ENCODE measurements at regions not wholly inside any gene's neighbourhood (a gene's known extent, or its start where the extent isn't known, plus 50 kb on each side); places are given as distances from the start of the nearest gene placed in this dataset.
A peak's percentile ranks its signal among the peaks of the same experiment; 100 is the strongest.

DNA sequence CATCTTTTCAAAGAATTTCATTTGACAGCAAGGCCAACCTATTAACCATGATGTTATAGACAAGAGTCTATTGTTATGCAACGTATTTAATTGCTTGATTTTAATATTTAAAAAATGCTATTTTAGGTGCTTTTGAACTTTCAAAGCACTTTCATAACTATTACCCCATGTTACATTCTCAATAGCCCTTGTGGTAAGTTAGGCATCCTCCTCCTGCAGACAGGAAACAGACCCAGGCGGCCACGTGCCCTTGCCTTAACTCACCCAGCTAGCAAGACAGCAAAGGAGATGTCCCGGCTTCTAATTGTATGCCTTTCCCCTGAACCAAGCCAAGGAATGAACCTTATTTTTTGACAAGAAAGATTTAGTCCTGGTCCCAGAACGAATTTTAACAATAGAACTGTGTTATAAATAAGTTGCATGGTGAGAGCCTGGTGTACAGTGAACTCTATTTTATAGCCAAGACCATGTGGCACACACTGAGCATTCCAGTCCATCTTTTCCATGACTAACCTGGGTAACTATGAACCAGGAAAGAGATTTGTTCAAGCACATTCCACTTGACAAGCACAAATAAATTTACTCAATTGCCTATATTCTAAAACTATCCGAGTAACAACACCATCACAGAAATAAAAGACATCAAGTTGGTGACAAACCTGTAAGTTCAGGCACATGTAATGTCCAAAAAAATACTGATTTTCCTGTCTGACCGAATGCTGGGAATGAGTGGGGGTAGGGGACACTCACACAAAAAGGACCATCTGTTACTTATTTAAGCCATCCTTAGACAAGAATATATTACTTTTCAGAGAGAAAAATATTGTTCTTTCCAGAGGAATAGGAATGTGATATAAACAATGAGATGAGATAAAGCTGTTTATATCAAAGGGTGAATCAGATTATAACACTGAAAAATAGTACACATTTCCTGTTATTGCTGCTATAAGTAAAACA is 163.0 kb downstream of the EFNB2 start:
- intact Hi-C loops (cut with micrococcal nuclease), result no loop called here
- no peak for ATAC-seq

DNA sequence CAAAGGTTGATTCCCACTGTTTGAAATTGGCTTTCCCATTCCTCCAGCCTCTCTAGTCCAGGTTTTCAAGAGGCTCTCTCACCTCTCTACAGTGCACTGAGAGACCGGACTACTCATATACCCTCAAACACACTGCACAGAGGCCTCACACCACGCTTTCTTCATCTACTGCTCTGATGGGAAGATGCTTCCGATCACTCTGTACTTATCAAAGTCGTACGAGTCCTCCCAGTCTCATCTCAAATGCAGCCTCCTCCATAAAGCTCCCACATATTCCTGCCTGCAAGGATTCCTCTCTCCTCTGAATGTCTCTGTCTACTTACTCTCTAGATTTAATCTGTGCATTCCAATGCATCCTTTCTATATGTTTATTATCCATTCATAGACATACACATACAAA is 164.4 kb downstream of the EFNB2 start:
- CTCF ChIA-PET, result no interaction called here
- no peak overlapping the region for H3K27ac Mint-ChIP-seq
- no peak for DNase-seq
- H3K27me3 Mint-ChIP-seq, result peaks cover 13% of the 10 kb centered on the region
- intact Hi-C loops (cut with micrococcal nuclease), result no loop called here
- no peaks in the 10 kb centered on the region for H3K36me3 Mint-ChIP-seq (ENCODE audit: low read depth)
- no peaks in the 10 kb centered on the region for H3K9me3 Mint-ChIP-seq
- TF ChIP-seq, protein P1, sequence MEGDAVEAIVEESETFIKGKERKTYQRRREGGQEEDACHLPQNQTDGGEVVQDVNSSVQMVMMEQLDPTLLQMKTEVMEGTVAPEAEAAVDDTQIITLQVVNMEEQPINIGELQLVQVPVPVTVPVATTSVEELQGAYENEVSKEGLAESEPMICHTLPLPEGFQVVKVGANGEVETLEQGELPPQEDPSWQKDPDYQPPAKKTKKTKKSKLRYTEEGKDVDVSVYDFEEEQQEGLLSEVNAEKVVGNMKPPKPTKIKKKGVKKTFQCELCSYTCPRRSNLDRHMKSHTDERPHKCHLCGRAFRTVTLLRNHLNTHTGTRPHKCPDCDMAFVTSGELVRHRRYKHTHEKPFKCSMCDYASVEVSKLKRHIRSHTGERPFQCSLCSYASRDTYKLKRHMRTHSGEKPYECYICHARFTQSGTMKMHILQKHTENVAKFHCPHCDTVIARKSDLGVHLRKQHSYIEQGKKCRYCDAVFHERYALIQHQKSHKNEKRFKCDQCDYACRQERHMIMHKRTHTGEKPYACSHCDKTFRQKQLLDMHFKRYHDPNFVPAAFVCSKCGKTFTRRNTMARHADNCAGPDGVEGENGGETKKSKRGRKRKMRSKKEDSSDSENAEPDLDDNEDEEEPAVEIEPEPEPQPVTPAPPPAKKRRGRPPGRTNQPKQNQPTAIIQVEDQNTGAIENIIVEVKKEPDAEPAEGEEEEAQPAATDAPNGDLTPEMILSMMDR (IDR thresholded peaks at IDR 0.05), result no peak
- H3K4me1 Mint-ChIP-seq (ENCODE audit: low read depth), result no peaks in the 10 kb centered on the region
- POLR2A ChIA-PET, result no interaction called here
- no peak for ATAC-seq
- no peak overlapping the region for H3K4me3 Mint-ChIP-seq

More for the DNA sequence above, 163.0 kb downstream of the EFNB2 start:
- ChIA-PET POLR2A (interaction anchor here (0.6 kb wide), 1 partner anchor 37 kb away, joined by 3 read pairs; no protein-coding TSS in a partner anchor), CTCF (no interaction called here)
- Mint-ChIP-seq H3K27ac (no peak overlapping the region), H3K4me1 (ENCODE audit: low read depth) (no peaks in the 10 kb centered on the region), H3K36me3 (ENCODE audit: low read depth) (no peaks in the 10 kb centered on the region), H3K27me3 (peaks cover 14% of the 10 kb centered on the region), H3K4me3 (no peak overlapping the region), H3K9me3 (no peaks in the 10 kb centered on the region)
- DNase-seq, result peak; percentile 10
- TF ChIP-seq, protein P1 (IDR thresholded peaks at IDR 0.05), result no peak

DNA sequence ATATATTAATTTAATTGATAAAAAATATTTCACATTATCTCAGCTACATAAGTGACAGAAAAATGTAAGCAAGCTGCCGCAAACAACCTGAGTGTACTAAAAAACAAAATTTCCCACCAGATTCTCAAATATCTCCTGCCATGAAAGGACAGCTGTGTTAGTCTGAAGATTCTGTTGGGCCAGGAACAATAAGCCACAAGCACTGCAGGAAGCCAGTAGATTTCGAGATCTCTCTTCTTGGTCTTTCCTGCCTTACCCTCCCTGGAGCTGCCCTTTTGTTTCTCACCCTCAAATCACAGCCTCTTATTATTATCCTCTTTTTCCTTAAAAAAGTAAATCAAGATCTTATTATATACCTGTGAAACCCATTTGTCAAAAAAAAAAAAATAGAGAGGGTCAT is 165.6 kb downstream of the EFNB2 start:
- intact Hi-C loops (cut with micrococcal nuclease), result no loop called here
- ATAC-seq (no peak), DNase-seq (no peak)
- no peak overlapping the region for H3K4me3 Mint-ChIP-seq
- ChIA-PET POLR2A (no interaction called here), CTCF (no interaction called here)
- H3K36me3 Mint-ChIP-seq (ENCODE audit: low read depth), result no peaks in the 10 kb centered on the region
- H3K27ac Mint-ChIP-seq, result no peak overlapping the region
- H3K9me3 Mint-ChIP-seq, result peaks cover 4% of the 10 kb centered on the region
- TF ChIP-seq, protein P1 (IDR thresholded peaks at IDR 0.05), result no peak
- no peaks in the 10 kb centered on the region for H3K4me1 Mint-ChIP-seq (ENCODE audit: low read depth)
- H3K27me3 Mint-ChIP-seq, result peaks cover 13% of the 10 kb centered on the region

DNA sequence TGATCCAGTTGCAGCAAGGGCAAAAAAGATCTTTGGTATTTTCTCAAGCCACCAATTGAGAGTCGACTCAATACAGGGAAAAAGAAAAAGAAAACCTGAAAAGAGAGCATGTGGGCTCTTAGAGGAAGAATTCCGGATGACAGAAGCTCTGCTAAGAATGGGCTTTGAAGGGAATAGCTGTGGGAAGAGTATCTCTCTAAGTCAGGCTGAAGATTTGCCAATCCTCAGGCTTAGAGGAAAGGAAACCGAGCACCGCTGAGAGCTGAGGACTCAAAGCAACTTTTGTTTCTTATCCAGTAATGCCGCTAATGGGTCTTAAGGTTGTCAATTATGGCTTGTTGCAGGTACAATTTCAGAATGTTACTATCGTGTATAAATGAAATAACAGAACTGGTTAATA is 166.4 kb downstream of the EFNB2 start:
- ATAC-seq (no peak), DNase-seq (no peak)
- no peaks in the 10 kb centered on the region for H3K36me3 Mint-ChIP-seq (ENCODE audit: low read depth)
- no peak overlapping the region for H3K27ac Mint-ChIP-seq
- peaks cover 13% of the 10 kb centered on the region for H3K27me3 Mint-ChIP-seq
- no peak overlapping the region for H3K4me3 Mint-ChIP-seq
- H3K9me3 Mint-ChIP-seq, result peaks cover 5% of the 10 kb centered on the region
- intact Hi-C loops (cut with micrococcal nuclease), result no loop called here
- POLR2A ChIA-PET, result no interaction called here
- CTCF ChIA-PET, result interaction anchor here (0.6 kb wide), 1 partner anchor 365 kb away, joined by 3 read pairs; no protein-coding TSS in a partner anchor
- no peaks in the 10 kb centered on the region for H3K4me1 Mint-ChIP-seq (ENCODE audit: low read depth)
- TF ChIP-seq, protein P1 (IDR thresholded peaks at IDR 0.05), result no peak

DNA sequence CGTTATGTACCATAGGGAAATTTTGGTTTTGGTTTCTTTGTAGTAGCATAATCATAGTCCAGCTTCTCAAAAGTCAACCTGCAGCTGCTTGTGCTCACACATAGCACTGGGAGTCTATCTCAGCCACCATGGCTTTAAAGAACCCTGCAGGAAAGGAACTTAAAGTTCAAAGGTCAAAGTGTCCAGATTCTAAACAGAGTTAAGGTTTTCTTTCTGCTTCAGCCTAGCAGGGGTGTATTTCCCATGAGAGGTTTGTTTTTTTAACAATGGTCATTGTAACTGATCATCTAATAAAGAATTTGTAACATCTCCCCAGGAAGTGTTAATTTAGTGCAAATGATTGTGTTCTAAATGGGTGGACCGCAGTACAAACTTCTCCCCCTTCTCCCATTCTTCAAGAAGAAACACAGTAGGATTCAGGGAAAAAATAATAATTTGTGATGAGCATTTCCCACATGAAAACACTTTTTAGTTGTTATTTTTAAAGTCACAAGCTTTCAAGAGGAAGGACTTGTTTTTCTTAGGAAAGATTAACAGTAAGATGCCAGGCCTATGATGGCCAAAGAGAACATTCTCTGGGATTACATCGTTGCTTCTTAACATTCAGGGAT is 168.0 kb downstream of the EFNB2 start:
- CTCF ChIA-PET, result no interaction called here
- H3K36me3 Mint-ChIP-seq (ENCODE audit: low read depth), result no peaks in the 10 kb centered on the region
- TF ChIP-seq, protein P1 (IDR thresholded peaks at IDR 0.05), result no peak
- POLR2A ChIA-PET, result no interaction called here
- intact Hi-C loops (cut with micrococcal nuclease), result no loop called here
- no peak overlapping the region for H3K27ac Mint-ChIP-seq
- no peak for DNase-seq
- H3K9me3 Mint-ChIP-seq, result peaks cover 5% of the 10 kb centered on the region
- no peak for ATAC-seq
- peaks cover 13% of the 10 kb centered on the region for H3K27me3 Mint-ChIP-seq
- H3K4me3 Mint-ChIP-seq, result no peak overlapping the region
- no peaks in the 10 kb centered on the region for H3K4me1 Mint-ChIP-seq (ENCODE audit: low read depth)

All from activated CD8-positive, alpha-beta T cell treated with anti-CD3 and anti-CD28 coated beads for 36 hours (primary cell).